SIG-M5 treated with dmso at 0.1 percent for 504 hours (cell line): ENCODE measurements at regions not wholly inside any gene's neighbourhood (a gene's known extent, or its start where the extent isn't known, plus 50 kb on each side); places are given as distances from the start of the nearest gene placed in this dataset.

ENCODE experiments used
- DNase-seq: peaks from one replicate; lab custom pipeline; 2025; ENCODE audit not compliant: unreplicated experiment; lab: John Stamatoyannopoulos, UW

DNA sequence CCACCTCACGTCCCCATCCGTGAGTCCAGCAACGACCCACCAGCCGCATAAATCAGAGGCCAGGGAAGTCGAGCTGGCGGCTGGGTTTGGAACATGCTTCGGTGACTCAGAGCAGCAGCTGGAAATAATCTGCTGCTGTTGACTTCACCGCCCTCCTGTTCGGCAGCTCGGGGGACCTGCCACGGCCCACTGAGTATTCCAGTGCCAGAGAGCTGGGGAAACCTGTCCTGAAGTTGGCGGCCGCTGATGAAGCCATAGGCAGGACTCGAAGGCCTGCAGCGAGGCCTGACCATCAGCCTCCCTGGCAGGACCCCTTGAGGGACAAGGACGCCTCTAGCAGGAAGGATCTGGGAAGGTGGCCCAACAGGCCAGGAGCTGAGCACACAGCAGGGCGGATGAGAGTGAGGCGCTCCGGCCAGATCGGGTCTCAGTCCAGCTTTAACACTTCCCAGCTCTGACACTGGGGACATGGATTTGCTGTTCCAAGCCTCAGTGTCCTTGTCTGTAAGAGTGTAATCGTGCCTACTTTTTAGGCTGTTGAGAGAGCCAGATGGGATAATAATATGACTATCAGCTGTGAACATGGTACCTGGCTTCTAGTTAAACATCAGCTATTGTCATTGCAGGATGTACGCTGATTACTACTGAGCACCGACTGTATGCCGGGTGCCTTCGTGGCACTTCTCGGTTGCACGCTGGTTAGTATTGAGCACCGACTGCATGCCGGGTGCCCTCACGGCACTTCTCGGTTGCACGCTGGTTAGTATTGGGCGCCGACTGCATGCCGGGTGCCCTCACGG lies 50.4 kb upstream of the CIBAR2 start:
- DNase-seq, result no peak

DNA sequence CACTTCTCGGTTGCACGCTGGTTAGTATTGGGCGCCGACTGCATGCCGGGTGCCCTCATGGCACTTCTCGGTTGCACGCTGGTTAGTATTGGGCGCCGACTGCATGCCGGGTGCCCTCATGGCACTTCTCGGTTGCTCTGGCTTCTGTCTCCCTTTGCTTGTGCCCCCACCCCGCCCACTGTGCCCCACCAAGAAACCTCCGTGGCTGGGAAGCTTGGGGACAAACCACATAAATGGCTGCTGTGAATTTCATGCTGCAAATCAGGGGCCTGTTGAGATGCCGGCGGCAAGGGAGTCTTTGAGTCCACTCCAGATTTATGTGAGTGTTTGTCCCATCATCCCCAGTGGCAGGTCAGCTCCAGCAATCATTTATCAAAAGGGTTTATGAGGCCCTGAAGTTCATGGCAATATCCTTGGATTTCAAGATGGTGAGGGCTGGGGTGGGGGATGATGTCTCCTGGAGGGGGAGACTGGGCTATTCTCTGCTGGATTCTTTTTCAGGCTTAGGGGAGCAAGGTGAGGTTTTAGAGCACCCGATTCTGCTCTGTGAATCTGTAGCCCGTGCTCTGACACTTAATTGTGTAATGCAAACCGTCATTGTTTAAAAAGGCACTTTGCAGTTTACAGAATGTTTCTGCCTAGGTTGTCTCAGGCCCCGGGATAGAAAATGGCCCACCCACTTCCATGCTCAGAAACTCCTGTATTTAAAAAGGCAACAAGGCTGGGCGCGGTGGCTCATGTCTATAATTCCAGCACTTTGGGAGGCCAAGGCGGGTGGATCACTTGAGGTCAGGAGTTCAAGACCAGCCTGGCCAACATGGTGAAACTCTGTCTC lies 51.2 kb upstream of the CIBAR2 start:
- DNase-seq, result no peak

DNA sequence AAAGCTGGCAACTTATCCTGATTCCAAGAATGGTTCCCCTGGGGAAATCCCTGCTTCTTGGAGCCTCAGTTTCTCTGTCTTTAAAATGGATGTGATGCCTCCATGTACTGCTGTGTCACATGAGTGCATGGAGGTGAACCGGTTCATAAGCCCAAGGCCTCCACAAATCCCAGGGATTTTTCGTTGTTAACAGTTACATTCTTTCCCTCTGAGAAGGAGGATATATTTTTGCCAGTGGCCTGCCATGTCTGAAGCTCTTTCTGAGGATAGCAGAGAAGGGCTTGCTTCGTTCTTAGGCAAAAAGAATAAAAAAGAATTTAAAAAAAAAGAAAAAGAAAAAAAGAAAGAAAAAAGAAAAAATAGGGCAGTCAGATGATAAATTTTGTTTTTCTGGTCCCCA lies 52.2 kb upstream of the CIBAR2 start:
- DNase-seq, result no peak

DNA sequence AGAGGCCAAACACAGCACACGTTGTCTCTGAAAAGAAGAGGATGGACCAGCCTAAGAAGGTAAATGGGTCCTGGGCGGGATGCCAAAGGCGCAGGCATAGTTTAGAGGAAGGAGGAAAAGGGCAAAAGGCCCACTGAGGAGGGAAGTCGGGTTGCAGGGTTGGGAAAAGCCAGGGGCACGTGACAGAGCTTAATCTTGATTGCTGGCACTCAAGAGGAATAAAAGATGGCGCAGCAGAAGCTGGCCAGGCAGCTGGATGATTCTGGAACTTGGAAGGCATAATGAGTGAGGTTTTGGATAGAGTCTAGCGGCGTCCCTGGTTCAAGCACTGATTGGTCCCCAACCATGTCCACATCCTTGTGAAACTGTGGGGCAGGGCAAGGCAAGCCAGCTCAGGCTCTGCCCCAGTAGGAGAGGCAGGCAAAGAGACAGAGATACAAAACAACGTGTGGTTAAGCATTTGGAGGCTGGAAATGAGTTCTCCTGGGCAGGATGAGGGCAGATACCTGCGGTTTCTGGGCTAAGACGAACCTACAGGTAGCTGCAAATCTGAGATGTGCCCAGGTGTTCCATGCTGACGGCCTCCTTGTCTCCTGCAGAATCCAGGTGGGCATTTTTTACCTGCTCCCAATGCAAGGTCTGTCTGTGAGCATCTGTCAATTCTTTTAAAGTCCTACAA lies 52.7 kb upstream of the CIBAR2 start:
- DNase-seq, result no peak

DNA sequence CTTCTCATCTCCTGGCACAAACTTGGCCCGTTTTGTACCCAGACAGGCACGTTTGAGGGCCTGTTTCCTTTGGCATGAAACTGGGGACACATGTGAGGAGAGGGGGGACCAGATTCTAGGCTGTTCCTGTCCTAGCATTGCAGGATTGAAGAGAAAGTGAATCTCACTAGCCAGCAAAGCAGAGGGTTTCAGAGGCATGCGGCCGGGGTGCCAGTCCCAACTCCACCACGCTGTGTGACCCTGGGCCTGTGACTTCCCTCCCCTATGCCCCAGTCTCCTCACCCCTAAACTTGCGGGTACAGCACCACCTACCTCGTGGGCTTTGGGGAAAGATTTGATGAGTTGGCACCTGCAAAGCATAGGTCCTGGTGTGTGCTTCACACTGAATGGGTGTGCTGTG lies 53.5 kb upstream of the CIBAR2 start:
- no peak for DNase-seq

DNA sequence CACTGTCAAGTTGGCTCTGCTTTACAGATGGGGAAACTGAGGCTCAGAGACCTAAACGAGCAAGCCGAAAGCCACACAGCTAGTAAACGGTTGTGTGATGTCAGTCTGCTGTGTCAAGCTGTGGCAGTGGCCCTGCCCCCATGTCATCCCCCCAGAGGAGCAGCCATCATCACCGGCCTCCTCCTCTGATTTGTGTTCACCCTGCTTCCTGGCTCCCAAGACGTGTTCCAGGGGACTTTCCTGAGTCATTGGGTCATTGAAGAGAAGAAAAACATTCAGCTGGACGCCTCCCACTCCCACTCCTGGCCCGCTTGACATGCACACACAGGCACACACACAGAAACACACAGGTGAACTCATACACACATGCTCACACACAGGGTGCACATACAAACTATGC lies 54.0 kb upstream of the CIBAR2 start:
- no peak for DNase-seq

DNA sequence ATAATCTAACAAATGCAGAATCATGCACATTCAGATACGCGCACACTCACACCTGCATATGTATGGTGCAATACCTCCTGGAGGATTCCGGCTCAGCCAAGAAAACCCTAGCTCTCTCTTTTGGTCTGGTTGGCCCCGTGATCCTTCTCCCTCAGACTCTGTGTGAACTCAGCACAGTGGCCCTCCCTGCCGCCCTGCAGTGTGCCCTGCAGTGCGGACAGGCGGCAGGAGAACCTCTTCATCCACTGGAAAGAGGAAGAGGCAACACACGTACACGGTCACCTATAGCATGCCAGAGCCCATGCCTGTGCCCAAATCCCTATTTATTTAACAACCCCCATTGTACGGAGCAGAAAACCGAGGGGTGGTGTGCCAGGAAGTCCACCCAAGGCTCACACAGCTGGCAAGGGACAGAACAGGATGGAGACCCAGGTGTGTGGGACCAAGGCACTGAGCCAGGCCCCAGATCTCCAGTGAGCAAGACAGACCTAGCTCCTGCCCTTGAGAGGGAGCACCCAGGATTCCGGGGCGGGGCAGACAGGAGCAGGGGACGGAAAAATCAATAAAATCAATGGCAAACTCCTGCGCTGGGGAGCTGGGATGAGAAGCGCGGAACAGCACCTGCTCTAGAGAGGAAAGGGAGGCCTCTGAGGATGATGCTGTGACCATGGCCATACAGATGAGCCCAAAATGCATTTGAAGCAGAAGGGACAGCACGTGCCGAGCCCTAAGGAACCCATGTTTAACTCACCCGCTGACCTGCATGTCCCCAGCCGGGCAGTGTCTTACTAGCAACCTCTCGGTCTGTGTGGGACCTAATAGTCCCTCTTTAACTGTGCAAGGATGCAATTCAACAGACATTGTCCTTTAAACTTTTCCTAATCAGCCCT lies 54.7 kb upstream of the CIBAR2 start:
- no peak for DNase-seq

DNA sequence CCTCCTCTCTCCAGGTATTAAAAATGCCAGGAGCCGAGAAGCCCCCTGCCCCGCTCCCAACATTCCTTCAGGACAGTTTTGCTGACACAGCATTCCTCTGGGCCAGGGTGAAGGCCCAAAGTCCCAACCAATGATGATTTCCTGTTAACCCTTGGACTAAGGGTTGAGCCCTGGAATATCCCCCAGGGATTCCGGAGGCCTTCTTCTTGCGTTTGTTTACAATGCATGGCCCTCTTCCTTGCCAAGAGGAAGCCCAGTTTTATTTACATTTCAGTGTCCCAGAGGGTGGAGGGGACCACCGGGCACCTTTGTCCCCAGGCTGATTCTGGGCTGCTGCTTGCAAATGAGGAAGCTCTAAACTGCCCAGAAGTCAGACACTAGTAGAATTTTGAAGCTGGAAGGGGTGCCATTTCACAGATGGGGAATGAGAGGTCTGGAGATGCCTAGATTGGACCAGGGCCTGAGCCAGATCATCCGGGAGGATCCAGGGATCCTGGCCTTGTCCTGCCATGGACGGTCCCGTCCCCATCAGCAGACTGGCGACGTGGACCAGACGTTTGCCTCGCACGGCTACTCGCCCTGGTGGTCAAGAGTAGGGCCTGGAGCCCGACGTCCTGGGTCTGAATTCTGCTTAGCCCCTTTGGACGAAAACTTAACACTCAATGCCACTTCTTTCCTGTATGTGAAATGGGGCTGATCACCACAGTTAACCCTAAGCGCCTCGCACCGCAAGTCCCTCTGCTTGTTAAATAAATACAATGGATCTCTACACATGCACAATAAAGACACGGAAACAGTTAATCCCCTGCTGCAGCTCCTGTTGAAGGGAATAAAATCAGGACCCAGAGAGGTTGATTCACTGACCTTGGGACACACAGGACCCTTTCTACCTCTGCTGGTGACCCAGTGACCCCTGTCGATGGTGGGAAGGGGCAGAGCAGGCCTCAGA lies 55.6 kb upstream of the CIBAR2 start:
- no peak for DNase-seq

DNA sequence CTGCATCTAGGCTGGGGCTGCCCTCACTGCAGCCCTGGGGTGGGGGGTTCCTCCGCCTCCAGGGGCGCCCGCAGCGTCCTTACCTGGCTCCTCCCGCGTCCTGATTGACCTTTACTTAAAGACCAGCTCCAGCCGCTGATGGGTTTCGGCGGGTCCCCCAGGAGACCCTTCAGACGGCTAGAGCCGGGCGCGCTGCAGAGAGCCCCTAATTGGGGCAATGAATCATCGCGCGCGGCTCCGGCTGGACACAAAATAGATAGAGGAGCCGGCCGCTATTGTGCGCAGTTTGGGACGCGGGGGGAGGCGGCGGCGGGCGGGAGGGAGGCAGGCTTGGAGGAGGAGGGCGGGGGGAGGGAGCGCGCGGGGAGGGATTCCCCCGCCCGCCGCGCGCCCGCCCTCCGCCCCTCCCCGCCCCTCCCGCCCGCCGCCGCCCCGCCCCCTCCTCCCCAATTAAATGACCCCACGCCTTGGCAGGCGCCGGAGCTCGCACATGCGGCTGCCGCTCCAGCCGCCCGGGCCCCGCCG lies 56.5 kb upstream of the CIBAR2 start:
- DNase-seq, result no peak

DNA sequence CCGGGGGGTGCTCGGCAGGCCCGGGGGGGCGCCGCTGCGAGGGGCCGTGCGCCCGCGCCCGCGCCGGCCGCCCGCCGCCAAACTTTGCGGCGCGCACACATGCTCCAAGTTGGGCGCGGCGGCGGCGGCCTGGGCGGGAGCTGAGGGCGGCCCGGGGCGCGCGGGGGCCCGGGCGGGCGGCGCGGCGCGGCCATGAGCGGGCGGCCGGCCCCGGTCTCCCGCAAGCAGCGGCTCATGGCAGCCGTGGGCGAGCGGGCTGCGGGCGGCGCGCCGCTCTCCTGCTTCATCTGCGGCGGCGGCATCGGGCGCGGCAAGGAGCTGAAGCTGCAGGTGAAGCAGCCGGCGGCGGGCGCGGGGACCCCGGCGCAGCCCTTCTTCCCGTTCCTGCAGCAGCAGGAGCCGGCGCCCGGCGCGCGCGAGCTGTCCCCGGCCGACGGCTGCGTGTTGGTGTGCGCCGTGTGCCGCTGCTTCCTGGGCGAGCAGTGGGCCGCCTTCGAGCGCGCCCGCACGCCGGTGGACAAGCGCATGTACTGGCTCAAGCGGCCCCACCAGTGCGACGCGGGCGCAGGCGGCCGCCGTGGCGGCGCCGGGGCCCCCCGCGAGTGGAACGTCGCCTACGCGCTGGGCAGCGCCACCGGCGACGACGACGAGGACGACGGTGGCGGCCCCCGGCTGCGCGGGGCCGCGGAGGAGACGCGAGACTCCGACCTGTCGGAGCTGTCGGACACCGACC lies 57.2 kb upstream of the CIBAR2 start:
- DNase-seq, result no peak

DNA sequence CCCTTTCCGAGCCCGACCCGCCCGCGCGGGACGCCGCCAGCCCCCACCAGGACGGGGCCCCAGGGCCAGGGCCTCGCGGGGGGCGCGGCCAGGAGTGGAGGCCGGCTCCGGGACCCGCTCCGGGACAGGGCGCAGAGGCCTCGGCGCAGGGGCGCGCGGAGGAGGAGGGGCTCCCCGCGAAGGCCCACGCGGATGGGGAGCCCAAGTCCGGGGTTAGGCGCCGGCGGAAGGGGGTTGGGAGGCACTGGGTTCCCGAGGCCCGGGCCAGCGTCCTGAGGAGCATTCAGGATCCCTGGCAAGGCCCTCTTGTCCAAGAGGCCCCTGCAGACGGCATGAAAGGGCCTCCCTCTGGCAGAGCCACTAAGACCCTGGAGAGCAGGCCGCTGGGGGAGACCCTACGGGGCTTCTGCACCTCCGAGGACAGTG lies 57.8 kb upstream of the CIBAR2 start:
- DNase-seq, result no peak

DNA sequence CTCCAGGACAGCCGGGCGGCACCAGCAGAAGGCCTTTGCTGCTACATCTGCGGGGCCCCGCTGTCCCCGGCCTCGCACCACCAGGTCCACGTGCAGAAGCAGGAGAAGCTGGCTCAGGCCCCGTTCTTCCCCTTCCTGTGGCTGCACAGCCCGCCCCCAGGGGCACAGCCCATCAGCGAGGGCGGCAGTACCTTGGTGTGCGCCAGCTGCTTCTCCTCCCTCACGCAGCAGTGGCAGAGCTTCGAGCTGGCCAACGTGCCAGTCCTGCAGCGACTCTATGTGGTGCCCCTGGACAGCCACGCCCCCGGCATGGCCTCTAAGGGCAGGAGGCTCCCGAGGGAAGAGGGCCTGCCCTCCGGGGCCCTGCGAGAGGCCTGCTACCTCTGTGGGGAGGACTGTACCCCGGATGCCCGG lies 58.3 kb upstream of the CIBAR2 start:
- no peak for DNase-seq

DNA sequence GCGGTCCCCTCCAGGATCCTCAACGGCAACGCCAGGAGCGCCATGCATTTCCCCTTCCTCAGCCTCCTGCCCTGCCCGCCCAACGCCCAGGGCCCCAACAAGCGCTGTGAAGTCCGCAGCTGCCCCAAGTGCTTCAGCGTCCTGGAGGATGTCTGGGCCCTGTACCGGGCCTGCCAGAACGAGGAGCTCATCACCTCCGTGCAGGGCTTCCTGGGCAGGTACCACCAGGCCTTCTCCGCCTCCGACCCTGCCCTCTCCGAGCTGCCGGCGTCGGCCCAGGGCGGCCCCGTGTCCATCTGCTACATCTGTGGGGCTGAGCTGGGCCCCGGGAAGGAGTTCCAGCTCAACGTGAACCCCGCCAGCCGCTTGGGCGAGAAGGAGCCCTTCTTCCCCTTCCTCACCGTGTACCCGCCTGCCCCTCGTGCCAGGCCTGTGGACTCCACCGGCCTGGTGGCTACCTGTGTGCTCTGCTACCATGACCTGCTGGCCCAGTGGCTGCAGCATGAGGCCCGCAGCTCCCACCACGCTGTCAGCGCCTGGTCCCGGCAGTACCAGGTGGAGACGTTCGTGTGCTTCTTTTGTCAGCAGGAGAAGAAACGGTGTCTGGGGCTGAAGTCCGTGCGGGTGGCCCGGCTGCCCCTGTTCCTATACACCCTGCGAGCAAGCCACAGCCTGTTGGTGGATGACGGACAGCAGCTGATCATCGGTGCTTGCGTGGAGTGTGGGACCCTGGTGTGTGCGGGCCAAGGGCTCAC lies 58.9 kb upstream of the CIBAR2 start:
- no peak for DNase-seq

DNA sequence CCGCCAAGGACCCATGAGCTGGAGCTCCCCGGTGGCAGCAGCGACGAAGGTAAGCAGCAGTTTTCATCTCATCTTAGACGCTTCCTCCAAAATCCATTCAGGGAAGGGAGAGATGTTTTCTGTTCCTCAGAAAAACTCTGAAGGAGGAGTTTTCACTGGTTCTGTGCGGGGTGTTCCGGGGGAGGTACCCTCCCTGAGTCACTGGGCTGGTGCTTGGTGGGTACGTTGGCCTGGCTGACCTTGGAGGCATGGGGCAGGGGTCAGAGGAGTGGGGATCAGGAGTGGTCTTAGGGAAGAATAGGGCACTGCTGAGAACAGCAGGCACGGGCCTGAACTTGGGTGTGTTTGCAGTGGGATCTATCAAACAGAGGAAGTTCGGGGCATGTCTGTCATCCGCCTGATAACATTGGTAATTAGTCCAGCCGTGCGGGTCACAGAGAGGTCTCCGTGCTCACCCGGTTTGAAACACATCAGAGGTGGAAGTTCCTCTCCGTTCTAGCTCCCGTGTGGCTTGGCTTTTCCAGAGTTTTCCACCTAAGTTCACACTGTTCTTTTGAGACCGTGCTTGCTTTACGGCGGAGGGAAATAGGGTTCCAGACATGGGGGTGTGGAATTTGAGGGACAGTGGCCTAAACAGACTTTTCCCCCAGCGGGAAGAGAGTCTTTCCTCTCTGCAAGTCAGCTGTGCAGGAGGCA lies 59.6 kb upstream of the CIBAR2 start:
- DNase-seq, result no peak

DNA sequence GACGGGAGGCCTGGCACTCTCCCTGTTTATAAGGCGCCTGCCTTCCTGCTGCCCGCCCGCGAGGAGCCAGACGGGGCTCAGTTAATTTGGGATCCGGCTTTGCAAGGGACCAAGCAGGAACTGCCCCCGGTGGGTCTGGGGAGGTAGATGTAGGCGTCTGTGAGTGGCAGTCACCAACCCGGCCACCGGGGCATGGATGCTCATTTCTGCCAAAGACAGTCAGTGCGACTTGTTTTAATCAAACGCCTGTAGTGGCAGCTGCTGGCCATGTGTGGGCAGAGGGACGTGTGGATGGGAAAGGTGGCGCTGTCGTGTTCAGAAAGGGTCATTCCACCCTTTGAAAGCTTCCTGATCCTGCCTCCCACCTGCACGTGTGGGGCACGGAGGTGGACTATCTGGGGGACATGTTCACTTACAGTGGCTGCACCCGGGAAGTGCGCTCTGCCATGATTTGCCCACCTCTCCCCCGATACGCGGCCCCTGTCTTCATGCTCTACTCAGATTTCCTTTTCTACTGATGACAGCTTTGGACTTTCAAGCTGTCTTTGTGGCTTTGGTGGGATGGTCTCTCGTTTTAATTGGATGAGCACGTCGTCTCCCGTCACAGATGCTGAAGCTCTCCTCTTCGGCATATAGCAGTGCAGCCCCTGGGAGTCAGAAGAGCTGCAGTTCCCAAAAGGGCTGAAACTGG lies 60.3 kb upstream of the CIBAR2 start:
- DNase-seq, result peak; percentile 41

DNA sequence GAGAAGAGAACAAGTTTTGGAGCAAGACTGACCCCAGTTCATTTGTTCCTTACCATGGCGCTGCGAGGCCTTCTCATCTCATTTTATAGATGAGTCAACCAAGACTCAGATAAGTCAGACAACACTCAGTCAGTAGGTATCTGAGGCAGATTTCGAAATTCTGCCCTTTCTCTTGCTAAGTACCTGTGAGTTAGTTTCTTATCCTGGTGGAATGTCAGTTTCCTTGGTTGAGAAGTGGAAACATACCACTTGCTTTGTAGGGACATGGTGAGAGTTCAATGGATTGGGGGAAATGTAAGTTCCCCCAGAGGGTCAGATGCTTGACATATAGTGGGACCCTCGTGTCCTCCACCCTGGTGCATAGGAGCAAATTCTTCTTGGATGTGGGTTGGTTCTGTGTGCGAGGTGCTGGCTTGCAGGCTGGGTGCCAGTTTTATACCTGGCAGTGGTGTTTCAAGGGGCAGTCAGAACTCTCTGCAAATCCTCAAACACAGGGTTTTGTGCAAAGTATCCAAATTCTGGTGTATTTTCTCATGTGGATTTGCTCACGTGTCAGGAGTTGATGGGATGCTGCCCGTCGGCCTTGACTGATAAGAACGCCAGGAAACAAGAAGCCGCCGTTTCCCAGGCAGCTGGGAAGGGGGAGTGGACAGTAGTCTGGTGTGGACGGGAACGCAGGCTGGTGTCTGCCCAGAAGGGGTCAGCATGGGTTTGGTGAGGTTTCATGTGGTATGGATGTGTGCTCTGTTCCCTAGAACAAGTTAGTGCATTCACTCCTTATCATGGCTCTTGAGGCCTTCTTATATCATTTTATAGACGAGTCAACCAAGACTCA lies 61.1 kb upstream of the CIBAR2 start:
- DNase-seq, result no peak
